HCT116 (cell line): ENCODE measurements at regions not wholly inside any gene's neighbourhood (a gene's known extent, or its start where the extent isn't known, plus 50 kb on each side); places are given as distances from the start of the nearest gene placed in this dataset.

Source experiments
- ATAC-seq: fragments of 200-7000 bp; cut with Tn5 transposase; 2 replicates; pipeline ENCODE4 v1.9.1; 2020; ENCODE audit warnings: mild to moderate bottlenecking, moderate library complexity
- BruUV-seq: library from RNA; stranded (reverse); fragments of 400-500 nt; replicated peaks from 2 replicates; lab custom pipeline; 2021; lab: Mats Ljungman, UMichigan
- CTCF ChIA-PET: fragments of 300-600 bp; sonication (Branson Sonifier 250); formaldehyde crosslinking; loops from one replicate; lab custom pipeline; 2021; ENCODE audit warnings: antibody characterized with exemption; lab: Charles Lee
- POLR2A ChIA-PET: fragments of 300-600, 350-600 bp; sonication (Branson Sonifier 250); formaldehyde crosslinking; loops from one replicate; lab custom pipeline; 2021; ENCODE audit warnings: antibody characterized with exemption; lab: Charles Lee
- RAD21 ChIA-PET, 2 experiments: fragments of 300-600 bp; sonication (Branson Sonifier 250); formaldehyde crosslinking; loops; one replicate each; lab custom pipeline; 2023; ENCODE audit warnings: low total read pairs in 2 of 2; ENCODE audit not compliant: uncharacterized antibody in 2 of 2, unreplicated experiment in 2 of 2, low non-redundant PET in 1 of 2; lab: Charles Lee
- DNase-seq: peaks from one replicate; pipeline ENCODE4 v3.0.0-alpha.2; 2010; ENCODE audit warnings: low read depth, low spot score
- H2AFZ ChIP-seq: fragments of 200-600 bp; shearing (Covaris generic), sonication (generic); 2 replicates; pipeline ENCODE4 v1.6.1; 2017; ENCODE audit warnings: low read depth, mixed run types, mixed read lengths, antibody characterized with exemption, low read length; ENCODE audit not compliant: poor library complexity, severe bottlenecking
- H3K27ac ChIP-seq: 2 replicates; pipeline ENCODE4 v1.5.1; 2012; ENCODE audit warnings: low read depth, low read length
- H3K27me3 ChIP-seq: fragments of 200-600 bp; sonication (generic); 2 replicates; pipeline ENCODE4 v1.6.1; 2016; ENCODE audit warnings: mixed run types, low read length, mixed read lengths; ENCODE audit not compliant: insufficient read depth
- H3K36me3 ChIP-seq, 2 experiments: fragments of 200-500 bp in 1 of 2; fragments of 200-600 bp in 1 of 2; sonication (Bioruptor generic) in 1 of 2; sonication (generic) in 1 of 2; 2 replicates each; pipeline versions ENCODE4 v1.5.1 to v1.6.1; 2014 to 2016; ENCODE audit warnings: low read length in 2 of 2, inconsistent platforms in 1 of 2, mixed read lengths in 1 of 2, mixed run types in 1 of 2; ENCODE audit not compliant: insufficient read depth in 2 of 2, control insufficient read depth in 1 of 2
- H3K4me1 ChIP-seq, 2 experiments: fragments of 200-600 bp in 1 of 2; sonication (generic) in 1 of 2; 2 replicates each; pipeline versions ENCODE4 v1.5.1 to v1.6.1; 2012 to 2017; ENCODE audit warnings: low read length in 2 of 2, inconsistent platforms in 1 of 2, mild to moderate bottlenecking in 1 of 2, mixed read lengths in 1 of 2, mixed run types in 1 of 2, moderate library complexity in 1 of 2; ENCODE audit not compliant: insufficient read depth in 2 of 2, control insufficient read depth in 1 of 2
- H3K4me2 ChIP-seq: fragments of 200-600 bp; sonication (generic); 2 replicates; pipeline ENCODE4 v1.6.1; 2017; ENCODE audit warnings: mixed run types, low read length, mixed read lengths
- H3K4me3 ChIP-seq, 2 experiments: fragments of 200-600 bp in 1 of 2; sonication (generic) in 1 of 2; replicated peaks in 1 of 2; 2 replicates each; pipeline ENCODE4 v1.5.1; 2011 to 2016; ENCODE audit warnings: low read length in 2 of 2, control low read depth in 1 of 2, low read depth in 1 of 2, mild to moderate bottlenecking in 1 of 2, mixed read lengths in 1 of 2, mixed run types in 1 of 2
- H3K79me2 ChIP-seq: fragments of 200-600 bp; sonication (generic); 2 replicates; pipeline ENCODE4 v1.6.1; 2017; ENCODE audit warnings: mild to moderate bottlenecking, mixed run types, low read length, moderate library complexity, mixed read lengths; ENCODE audit not compliant: insufficient read depth
- H3K9ac ChIP-seq: fragments of 200-600 bp; sonication (generic); 2 replicates; pipeline ENCODE4 v1.6.1; 2016; ENCODE audit warnings: low read length, mixed read lengths
- H3K9me2 ChIP-seq: fragments of 200-600 bp; sonication (generic), shearing (Covaris generic); 2 replicates; pipeline ENCODE4 v1.6.1; 2017; ENCODE audit warnings: mixed run types, mild to moderate bottlenecking, moderate library complexity; ENCODE audit not compliant: insufficient read depth
- H3K9me3 ChIP-seq, 2 experiments: fragments of 200-500 bp in 1 of 2; fragments of 200-600 bp in 1 of 2; sonication (Bioruptor generic) in 1 of 2; sonication (generic) in 1 of 2; 2 replicates each; pipeline ENCODE4 v1.6.1; 2014 to 2017; ENCODE audit warnings: low read length in 2 of 2, mixed read lengths in 2 of 2, inconsistent platforms in 1 of 2, low read depth in 1 of 2, mild to moderate bottlenecking in 1 of 2, mixed run types in 1 of 2, moderate library complexity in 1 of 2; ENCODE audit not compliant: control insufficient read depth in 1 of 2, insufficient read depth in 1 of 2
- H4K20me1 ChIP-seq: fragments of 200-600 bp; sonication (generic), shearing (Covaris generic); 2 replicates; pipeline ENCODE4 v1.6.1; 2017; ENCODE audit warnings: mixed run types, mild to moderate bottlenecking, moderate library complexity; ENCODE audit not compliant: insufficient read depth
- CBX3 ChIP-seq: IDR thresholded peaks from 2 replicates; pipeline ENCODE4 v1.6.1; 2012; ENCODE audit warnings: low read depth
- CTCF ChIP-seq, 3 experiments: fragments of 200-600 bp in 1 of 3; sonication (generic) in 1 of 3; IDR thresholded peaks in 2 of 3; conservative IDR thresholded peaks in 1 of 3; 2 replicates each; pipeline ENCODE4 v1.5.1; 2012 to 2017; ENCODE audit warnings: low read depth in 2 of 3, low read length in 2 of 3, antibody characterized with exemption in 1 of 3, borderline replicate concordance in 1 of 3, control low read depth in 1 of 3, mild to moderate bottlenecking in 1 of 3, mixed read lengths in 1 of 3, mixed run types in 1 of 3, moderate library complexity in 1 of 3; ENCODE audit not compliant: insufficient read depth in 1 of 3
- EGR1 ChIP-seq: IDR thresholded peaks from 2 replicates; pipeline ENCODE4 v1.6.1; 2012; ENCODE audit warnings: low read depth
- ELF1 ChIP-seq: IDR thresholded peaks from 2 replicates; pipeline ENCODE4 v1.6.1; 2012; ENCODE audit warnings: low read depth, borderline replicate concordance
- EZH2 ChIP-seq: fragments of 200-600 bp; sonication (generic); IDR thresholded peaks from 2 replicates; pipeline ENCODE4 v1.6.1; 2017; ENCODE audit warnings: antibody characterized with exemption, mixed run types
- EZH2phosphoT487 ChIP-seq: fragments of 200-600 bp; IDR thresholded peaks from 2 replicates; pipeline ENCODE4 v1.6.1; 2018; ENCODE audit warnings: antibody characterized with exemption, borderline replicate concordance
- JUND ChIP-seq: IDR thresholded peaks from 2 replicates; pipeline ENCODE4 v1.6.1; 2012
- POLR2A ChIP-seq: IDR thresholded peaks from 2 replicates; pipeline ENCODE4 v1.7.0; 2011; ENCODE audit warnings: borderline replicate concordance; ENCODE audit not compliant: insufficient read depth, insufficient read length; ENCODE audit errors: extremely low read depth
- REST ChIP-seq: IDR thresholded peaks from 2 replicates; pipeline ENCODE4 v1.6.1; 2012; ENCODE audit warnings: low read depth
- SRF ChIP-seq: IDR thresholded peaks from 2 replicates; pipeline ENCODE4 v1.6.1; 2012; ENCODE audit warnings: low read depth
- ZNF274 ChIP-seq: fragments of 200-500 bp; sonication (Bioruptor generic); IDR thresholded peaks from 2 replicates; pipeline ENCODE4 v1.6.1; 2014; ENCODE audit warnings: mild to moderate bottlenecking, low read depth, low read length, inconsistent platforms
- intact Hi-C: fragments of 100-400 bp; cut with micrococcal nuclease; formaldehyde crosslinking; loops from 2 replicates; pipeline ENCODE4 v1.10.0; 2022
- TF ChIP-seq, protein P1 (sequence below): IDR thresholded peaks from 2 replicates; pipeline ENCODE4 v1.6.1; 2012

DNA sequence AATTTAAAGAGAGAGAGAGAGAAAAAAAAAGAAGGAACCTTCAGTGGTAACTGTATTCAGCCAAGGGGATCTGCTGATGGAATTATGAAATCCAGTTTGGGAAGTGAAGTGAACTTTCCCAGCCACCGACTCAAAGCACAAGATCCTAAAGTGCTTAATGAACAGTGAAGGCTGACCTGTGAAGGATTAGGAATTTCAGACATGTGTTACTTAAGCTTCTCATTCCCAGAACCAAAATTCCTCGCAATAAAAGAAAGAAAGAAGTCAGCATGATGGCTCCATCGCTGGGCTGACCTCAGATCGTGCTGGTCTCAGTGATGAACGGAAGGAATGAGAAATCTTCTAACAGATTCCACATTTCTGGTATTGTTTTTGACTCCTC lies 135.2 kb downstream of the ARSF start:
- Histone ChIP-seq H3K79me2 (no peaks in the 10 kb centered on the region), H4K20me1 (no peaks in the 10 kb centered on the region), H2AFZ (no peak overlapping the region), H3K27me3 (peaks cover 8% of the 10 kb centered on the region; the same call in 1 of the 2 replicates), H3K9me3 (no peaks in the 10 kb centered on the region), H3K9me2 (no peaks in the 10 kb centered on the region), H3K4me2 (no peak overlapping the region), H3K4me3 (no peak overlapping the region), H3K4me1 (no peaks in the 10 kb centered on the region), H3K36me3 (no peaks in the 10 kb centered on the region), H3K9ac (no peak overlapping the region), H3K27ac (no peak overlapping the region)
- RAD21 ChIA-PET, result no interaction called here
- TF ChIP-seq CTCF (IDR thresholded peaks at IDR 0.05 in 2 of 3, conservative IDR thresholded peaks at IDR 0.05 in 1 of 3; ENCODE audit: borderline replicate concordance in 1 of 3, insufficient read depth in 1 of 3, low read depth in 2 of 3, low read length in 2 of 3), result no peak
- no peak for TF ChIP-seq SRF
- no peak for TF ChIP-seq POLR2A
- TF ChIP-seq EZH2, result no peak
- no peak for TF ChIP-seq CBX3
- no peak for TF ChIP-seq REST
- no peak for TF ChIP-seq ELF1
- no peak for TF ChIP-seq ZNF274
- no peak for TF ChIP-seq EZH2phosphoT487
- no peak for TF ChIP-seq JUND
- TF ChIP-seq EGR1, result no peak
- TF ChIP-seq, protein P1, sequence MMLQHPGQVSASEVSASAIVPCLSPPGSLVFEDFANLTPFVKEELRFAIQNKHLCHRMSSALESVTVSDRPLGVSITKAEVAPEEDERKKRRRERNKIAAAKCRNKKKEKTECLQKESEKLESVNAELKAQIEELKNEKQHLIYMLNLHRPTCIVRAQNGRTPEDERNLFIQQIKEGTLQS, result no peak
- CTCF ChIA-PET, result no interaction called here
- DNase-seq (no peak), ATAC-seq (no peak)
- POLR2A ChIA-PET, result no interaction called here
- no TSS peak for BruUV-seq
- intact Hi-C loops, result no loop called here
